Retinal pigment epithelial cell (primary cell): ENCODE measurements at regions not wholly inside any gene's neighbourhood (a gene's known extent, or its start where the extent isn't known, plus 50 kb on each side); places are given as distances from the start of the nearest gene placed in this dataset.

Experiments used
- DNase-seq: peaks from one replicate; pipeline ENCODE4 v3.0.0-alpha.2; 2010; ENCODE audit warnings: low read depth
- H3K4me3 ChIP-seq: 2 replicates; pipeline ENCODE4 v1.5.1; 2011; ENCODE audit warnings: mild to moderate bottlenecking, low read length, control low read depth, moderate library complexity
- CTCF ChIP-seq: conservative IDR thresholded peaks from 2 replicates; pipeline ENCODE4 v1.5.1; 2011; ENCODE audit warnings: low read depth, low read length, control low read depth, inconsistent platforms

DNA sequence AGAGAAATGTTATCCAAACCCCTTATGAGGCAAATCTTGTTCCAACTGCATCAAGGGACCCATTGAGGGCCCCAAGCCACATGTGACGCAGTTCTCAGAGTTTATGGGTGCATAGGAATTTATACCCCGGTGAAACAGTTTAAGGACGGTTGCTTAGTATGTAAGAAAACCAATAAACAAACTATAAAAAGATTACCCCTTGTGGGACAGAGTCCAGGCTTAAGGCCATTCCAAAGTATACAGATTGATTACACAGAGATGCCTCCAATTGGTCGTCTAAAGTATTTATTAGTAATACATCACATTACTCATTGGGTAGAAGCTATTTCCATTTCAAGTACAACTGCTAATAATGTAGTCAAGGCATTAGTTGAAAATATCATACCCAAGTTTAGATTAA, 885.0 kb upstream of the MDGA2 start:
- no peak overlapping the region for H3K4me3 ChIP-seq
- DNase-seq, result no peak
- TF ChIP-seq CTCF, result no peak

- no peak for TF ChIP-seq CTCF
- H3K4me3 ChIP-seq, result no peak overlapping the region
- no peak for DNase-seq
Measured at GRCh38 chr14:48553443-48553842, 878.0 kb upstream of the MDGA2 start.

- H3K4me3 ChIP-seq, result no peak overlapping the region
- TF ChIP-seq CTCF, result no peak
- no peak for DNase-seq
Measured at GRCh38 chr14:48546996-48547395, 871.6 kb upstream of the MDGA2 start.

GRCh38 chr14:48537600-48537999, 862.2 kb upstream of the MDGA2 start:
- TF ChIP-seq CTCF, result no peak
- no peak overlapping the region for H3K4me3 ChIP-seq
- no peak for DNase-seq

GRCh38 chr14:48536318-48536717, 860.9 kb upstream of the MDGA2 start:
- H3K4me3 ChIP-seq, result no peak overlapping the region
- TF ChIP-seq CTCF, result no peak
- no peak for DNase-seq

DNA sequence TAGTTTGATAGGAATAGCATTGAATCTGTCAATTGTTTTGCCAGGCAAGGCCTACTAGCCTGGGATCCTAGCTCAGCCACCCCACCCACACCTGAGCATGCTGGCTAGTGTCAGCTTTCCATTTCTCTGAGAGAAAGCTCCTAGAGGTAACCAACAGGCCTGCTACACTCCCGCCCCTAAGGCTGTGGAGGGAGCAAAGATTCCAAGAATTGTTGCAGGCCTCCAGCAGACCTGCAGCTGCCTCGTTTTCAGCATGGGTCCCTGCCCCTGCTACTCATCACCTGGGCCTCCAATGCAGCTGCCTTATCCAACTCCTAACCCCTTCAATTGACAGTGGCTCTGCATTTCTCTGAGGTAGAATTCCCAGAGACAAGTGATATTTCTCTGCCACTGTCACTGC, 852.4 kb upstream of the MDGA2 start:
- no peak for TF ChIP-seq CTCF
- DNase-seq, result no peak

DNA sequence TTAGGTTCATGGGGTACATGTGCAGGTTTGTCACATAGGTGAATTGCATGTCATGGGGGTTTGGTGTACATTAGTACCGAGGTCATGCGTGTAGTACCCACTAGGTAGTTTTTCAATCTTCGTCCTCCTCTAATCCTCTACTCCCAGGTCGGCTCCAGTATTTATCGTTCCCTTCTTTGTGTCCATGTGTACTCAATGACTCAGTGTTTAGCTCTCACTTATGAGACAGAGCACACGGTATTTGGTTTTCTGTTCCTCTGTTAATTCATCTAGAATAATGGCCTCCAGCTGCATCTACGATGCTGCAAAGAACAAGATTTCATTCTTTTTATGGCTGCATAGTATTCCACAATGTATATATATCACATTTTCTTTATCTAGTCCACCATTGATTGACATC, 850.9 kb upstream of the MDGA2 start:
- DNase-seq, result no peak
- TF ChIP-seq CTCF, result no peak

More for the DNA sequence above, 852.4 kb upstream of the MDGA2 start:
- H3K4me3 ChIP-seq, result no peak overlapping the region

More for the DNA sequence above, 850.9 kb upstream of the MDGA2 start:
- no peak overlapping the region for H3K4me3 ChIP-seq
